AG04450 (cell line): ENCODE measurements at regions not wholly inside any gene's neighbourhood (a gene's known extent, or its start where the extent isn't known, plus 50 kb on each side); places are given as distances from the start of the nearest gene placed in this dataset.

Experiments used
- CTCF ChIA-PET: fragments of 300-600, 350-600 bp; formaldehyde crosslinking; extraction: SDS; loops from one replicate; lab custom pipeline; 2022; ENCODE audit warnings: antibody characterized with exemption, inconsistent platforms; lab: Charles Lee
- POLR2A ChIA-PET: fragments of 350-600 bp; formaldehyde crosslinking; extraction: SDS; loops from one replicate; lab custom pipeline; 2021; ENCODE audit warnings: antibody characterized with exemption, inconsistent platforms; lab: Yijun Ruan, JAX
- DNase-seq: peaks from one replicate; pipeline ENCODE4 v3.0.0-alpha.2; 2011; ENCODE audit warnings: low read depth, low spot score
- H3K27ac ChIP-seq: one replicate; pipeline ENCODE4 v1.5.1; 2012; ENCODE audit warnings: low read depth, low read length, control low read depth
- H3K27me3 ChIP-seq: one replicate; pipeline ENCODE4 v1.6.0; 2012; ENCODE audit warnings: low read length; ENCODE audit not compliant: control insufficient read depth, insufficient read depth
- H3K4me3 ChIP-seq: 2 replicates; pipeline ENCODE4 v1.5.1; 2011; ENCODE audit warnings: mild to moderate bottlenecking, low read depth, low read length, control low read depth
- H3K9me3 ChIP-seq: 2 replicates; pipeline ENCODE4 v1.5.1; 2012; ENCODE audit warnings: low read length; ENCODE audit not compliant: control insufficient read depth, insufficient read depth
- CTCF ChIP-seq: IDR thresholded peaks from 2 replicates; pipeline ENCODE4 v1.5.1; 2011; ENCODE audit warnings: low read depth, low read length, control low read depth, inconsistent platforms

GRCh38 chr2:134118279-134119116, 135.4 kb upstream of the MGAT5 start:
- CTCF ChIA-PET = interaction anchor here (0.6 to 6.8 kb wide), 43 partner anchors 9 to 856 kb away, joined by 3 to 91 read pairs (median 4); no protein-coding TSS in a partner anchor
- Histone ChIP-seq H3K27me3 (no peaks in the 10 kb centered on the region), H3K27ac (peak overlapping the region; percentile 69), H3K9me3 (no peaks in the 10 kb centered on the region; the same call in 1 of the 2 replicates), H3K4me3 (no peak overlapping the region)
- TF ChIP-seq CTCF = peak; percentile 81
- POLR2A ChIA-PET = interaction anchor here (0.6 to 1.3 kb wide), 6 partner anchors 51 to 1412 kb away, joined by 3 to 5 read pairs (median 4); partner anchors contain the start of gene ZRANB3
- peak; percentile 90 for DNase-seq

GRCh38 chr2:134119117-134119712, 134.7 kb upstream of the MGAT5 start:
- H3K4me3 ChIP-seq = peak overlapping the region; percentile 75
- no peak overlapping the region for H3K27ac ChIP-seq
- H3K9me3 ChIP-seq = no peaks in the 10 kb centered on the region; the same call in 1 of the 2 replicates
- POLR2A ChIA-PET = interaction anchor here (0.7 to 1.9 kb wide), 8 partner anchors 49 to 293 kb away, joined by 3 to 19 read pairs (median 4); no protein-coding TSS in a partner anchor
- no peak for TF ChIP-seq CTCF
- H3K27me3 ChIP-seq = no peaks in the 10 kb centered on the region
- no peak for DNase-seq
- CTCF ChIA-PET = interaction anchor here (0.6 to 6.8 kb wide), 36 partner anchors 8 to 856 kb away, joined by 3 to 91 read pairs (median 4); no protein-coding TSS in a partner anchor

- DNase-seq = peak; percentile 85
- ChIA-PET CTCF (interaction anchor here (0.9 to 6.8 kb wide), 7 partner anchors 17 to 332 kb away, joined by 3 to 91 read pairs (median 5); no protein-coding TSS in a partner anchor), POLR2A (interaction anchor here (0.6 to 1.9 kb wide), 9 partner anchors 33 to 292 kb away, joined by 3 to 19 read pairs (median 3); no protein-coding TSS in a partner anchor)
- Histone ChIP-seq H3K9me3 (no peaks in the 10 kb centered on the region; the same call in 1 of the 2 replicates), H3K4me3 (peak overlapping the region; percentile 75), H3K27ac (peak overlapping the region; percentile 68), H3K27me3 (no peaks in the 10 kb centered on the region)
- no peak for TF ChIP-seq CTCF
Observed at GRCh38 chr2:134119713-134120405, 134.0 kb upstream of the MGAT5 start.

- H3K27ac ChIP-seq = peak overlapping the region; percentile 31
- H3K9me3 ChIP-seq = no peaks in the 10 kb centered on the region; the same call in 1 of the 2 replicates
- CTCF ChIA-PET = interaction anchor here (0.9 to 6.8 kb wide), 4 partner anchors 235 to 331 kb away, joined by 4 to 91 read pairs (median 38); no protein-coding TSS in a partner anchor
- no peak for TF ChIP-seq CTCF
- H3K27me3 ChIP-seq = no peaks in the 10 kb centered on the region
- DNase-seq = no peak
- POLR2A ChIA-PET = interaction anchor here (0.6 to 1.9 kb wide), 4 partner anchors 32 to 291 kb away, joined by 3 to 19 read pairs (median 6); no protein-coding TSS in a partner anchor
- H3K4me3 ChIP-seq = peak overlapping the region; percentile 75
Observed at GRCh38 chr2:134120406-134120732, 133.5 kb upstream of the MGAT5 start.
